ENCODE measurements at regions not wholly inside any gene's neighbourhood (a gene's known extent, or its start where the extent isn't known, plus 50 kb on each side); places are given as distances from the start of the nearest gene placed in this dataset.

- TF ChIP-seq POLR2A (IDR thresholded peaks at IDR 0.05; ENCODE audit: extremely low read depth, insufficient read length) (no peak), MAX (IDR thresholded peaks at IDR 0.05; ENCODE audit: low read depth, low read length) (no peak)
- TF ChIP-seq, protein P1, sequence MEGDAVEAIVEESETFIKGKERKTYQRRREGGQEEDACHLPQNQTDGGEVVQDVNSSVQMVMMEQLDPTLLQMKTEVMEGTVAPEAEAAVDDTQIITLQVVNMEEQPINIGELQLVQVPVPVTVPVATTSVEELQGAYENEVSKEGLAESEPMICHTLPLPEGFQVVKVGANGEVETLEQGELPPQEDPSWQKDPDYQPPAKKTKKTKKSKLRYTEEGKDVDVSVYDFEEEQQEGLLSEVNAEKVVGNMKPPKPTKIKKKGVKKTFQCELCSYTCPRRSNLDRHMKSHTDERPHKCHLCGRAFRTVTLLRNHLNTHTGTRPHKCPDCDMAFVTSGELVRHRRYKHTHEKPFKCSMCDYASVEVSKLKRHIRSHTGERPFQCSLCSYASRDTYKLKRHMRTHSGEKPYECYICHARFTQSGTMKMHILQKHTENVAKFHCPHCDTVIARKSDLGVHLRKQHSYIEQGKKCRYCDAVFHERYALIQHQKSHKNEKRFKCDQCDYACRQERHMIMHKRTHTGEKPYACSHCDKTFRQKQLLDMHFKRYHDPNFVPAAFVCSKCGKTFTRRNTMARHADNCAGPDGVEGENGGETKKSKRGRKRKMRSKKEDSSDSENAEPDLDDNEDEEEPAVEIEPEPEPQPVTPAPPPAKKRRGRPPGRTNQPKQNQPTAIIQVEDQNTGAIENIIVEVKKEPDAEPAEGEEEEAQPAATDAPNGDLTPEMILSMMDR (IDR thresholded peaks at IDR 0.05; ENCODE audit: low read depth, low read length) = no peak
Observed at GRCh38 chr16:86355951-86356350, 154.4 kb upstream of the FOXF1 start.
